Right renal cortex interstitium (tissue), 3 donors: ENCODE measurements at regions not wholly inside any gene's neighbourhood (a gene's known extent, or its start where the extent isn't known, plus 50 kb on each side); places are given as distances from the start of the nearest gene placed in this dataset.

ENCODE experiments used
- DNase-seq, 3 donors: peaks; one replicate each; pipeline ENCODE4 v3.0.0-alpha.2; 2013; ENCODE audit warnings: low read depth in 3 of 3, low spot score in 2 of 3

- no peak for DNase-seq
These were observed 662.7 kb upstream of the HS6ST1 start for GRCh38 chr2:128981353-128981752.

GRCh38 chr2:128982001-128982400 lies 663.3 kb upstream of the HS6ST1 start:
- DNase-seq: no peak

- DNase-seq: no peak
These were observed 664.0 kb upstream of the HS6ST1 start for GRCh38 chr2:128982670-128983069.

- DNase-seq: no peak
These were observed 664.4 kb upstream of the HS6ST1 start for GRCh38 chr2:128983094-128983493.

- no peak for DNase-seq
These were observed 665.4 kb upstream of the HS6ST1 start for GRCh38 chr2:128984081-128984480.

GRCh38 chr2:128984855-128985254 lies 666.2 kb upstream of the HS6ST1 start:
- DNase-seq: no peak

GRCh38 chr2:128986026-128986715 lies 667.5 kb upstream of the HS6ST1 start:
- no peak for DNase-seq

- no peak for DNase-seq
These were observed 668.2 kb upstream of the HS6ST1 start for GRCh38 chr2:128986867-128987268.

GRCh38 chr2:128988326-128988725 lies 669.7 kb upstream of the HS6ST1 start:
- no peak for DNase-seq

- no peak for DNase-seq
These were observed 670.3 kb upstream of the HS6ST1 start for GRCh38 chr2:128988967-128989366.

GRCh38 chr2:128995086-128995485 lies 676.4 kb upstream of the HS6ST1 start:
- no peak for DNase-seq

GRCh38 chr2:128996078-128996477 lies 677.4 kb upstream of the HS6ST1 start:
- no peak for DNase-seq

- DNase-seq: no peak
These were observed 678.6 kb upstream of the HS6ST1 start for GRCh38 chr2:128997166-128997866.

GRCh38 chr2:129001926-129002325 lies 683.3 kb upstream of the HS6ST1 start:
- DNase-seq: no peak

- DNase-seq: no peak
These were observed 684.1 kb upstream of the HS6ST1 start for GRCh38 chr2:129002751-129003150.

GRCh38 chr2:129004485-129004884 lies 685.8 kb upstream of the HS6ST1 start:
- no peak for DNase-seq

GRCh38 chr2:129004940-129005490 lies 686.3 kb upstream of the HS6ST1 start:
- DNase-seq: no peak

GRCh38 chr2:129006135-129006886 lies 687.6 kb upstream of the HS6ST1 start:
- peak in 2 of 3 donors; percentile 13 to 18 for DNase-seq

- DNase-seq: no peak
These were observed 688.2 kb upstream of the HS6ST1 start for GRCh38 chr2:129006901-129007300.

- DNase-seq: no peak
These were observed 689.6 kb upstream of the HS6ST1 start for GRCh38 chr2:129008055-129008880.
